ENCODE measurements at regions not wholly inside any gene's neighbourhood (a gene's known extent, or its start where the extent isn't known, plus 50 kb on each side); places are given as distances from the start of the nearest gene placed in this dataset.

DNA sequence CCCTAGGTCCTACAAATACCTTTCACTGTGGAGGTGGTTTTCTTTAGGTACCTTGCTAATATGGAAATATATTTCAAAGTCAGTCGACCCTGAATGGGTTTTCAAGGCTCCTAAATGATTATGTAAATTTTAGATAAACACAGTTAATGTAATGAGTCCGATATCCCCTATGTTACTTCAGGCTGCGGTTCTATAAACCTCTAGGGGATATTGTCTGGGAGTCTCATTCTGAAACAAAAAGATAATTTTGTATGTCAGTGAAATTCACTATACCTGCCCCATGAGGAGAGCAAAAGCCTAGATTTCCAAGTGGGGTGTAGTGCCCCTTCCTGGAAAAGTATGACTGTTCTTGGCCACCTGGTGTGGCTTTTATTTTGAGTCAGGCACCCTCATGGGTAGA is 377.3 kb downstream of the ICE1 start:
- intact Hi-C loops (cut with micrococcal nuclease; ENCODE audit: unreplicated experiment) = no loop called here
- H3K27ac ChIP-seq (ENCODE audit: low read depth, low read length, poor library complexity, severe bottlenecking) = no peak overlapping the region
- BruUV-seq (replicated peaks) = no TSS peak
- no peaks in the 10 kb centered on the region for H3K36me3 ChIP-seq (ENCODE audit: insufficient read depth, low read length, poor library complexity, severe bottlenecking)
- CTCF ChIA-PET = no interaction called here
- H3K4me3 ChIP-seq (ENCODE audit: low read depth, low read length, poor library complexity, severe bottlenecking) = no peak overlapping the region
- no peaks in the 10 kb centered on the region for H3K9me3 ChIP-seq (ENCODE audit: low read depth, low read length, poor library complexity, severe bottlenecking)
- no peaks in the 10 kb centered on the region for H3K4me1 ChIP-seq (ENCODE audit: insufficient read depth, low read length, poor library complexity, severe bottlenecking)
- POLR2A ChIA-PET (ENCODE audit: low non-redundant PET) = no interaction called here
- peaks cover 41% of the 10 kb centered on the region for H3K27me3 ChIP-seq (replicated peaks; ENCODE audit: insufficient read depth, low read depth, low read length, poor library complexity)
- TF ChIP-seq EZH2 (IDR thresholded peaks at IDR 0.05; ENCODE audit: borderline replicate concordance, low read depth, low read length, poor library complexity, severe bottlenecking) = no peak
- TF ChIP-seq, protein P1, sequence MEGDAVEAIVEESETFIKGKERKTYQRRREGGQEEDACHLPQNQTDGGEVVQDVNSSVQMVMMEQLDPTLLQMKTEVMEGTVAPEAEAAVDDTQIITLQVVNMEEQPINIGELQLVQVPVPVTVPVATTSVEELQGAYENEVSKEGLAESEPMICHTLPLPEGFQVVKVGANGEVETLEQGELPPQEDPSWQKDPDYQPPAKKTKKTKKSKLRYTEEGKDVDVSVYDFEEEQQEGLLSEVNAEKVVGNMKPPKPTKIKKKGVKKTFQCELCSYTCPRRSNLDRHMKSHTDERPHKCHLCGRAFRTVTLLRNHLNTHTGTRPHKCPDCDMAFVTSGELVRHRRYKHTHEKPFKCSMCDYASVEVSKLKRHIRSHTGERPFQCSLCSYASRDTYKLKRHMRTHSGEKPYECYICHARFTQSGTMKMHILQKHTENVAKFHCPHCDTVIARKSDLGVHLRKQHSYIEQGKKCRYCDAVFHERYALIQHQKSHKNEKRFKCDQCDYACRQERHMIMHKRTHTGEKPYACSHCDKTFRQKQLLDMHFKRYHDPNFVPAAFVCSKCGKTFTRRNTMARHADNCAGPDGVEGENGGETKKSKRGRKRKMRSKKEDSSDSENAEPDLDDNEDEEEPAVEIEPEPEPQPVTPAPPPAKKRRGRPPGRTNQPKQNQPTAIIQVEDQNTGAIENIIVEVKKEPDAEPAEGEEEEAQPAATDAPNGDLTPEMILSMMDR (conservative IDR thresholded peaks at IDR 0.05; ENCODE audit: low read depth, low read length) = no peak
- no peak for DNase-seq (ENCODE audit: low spot score)

DNA sequence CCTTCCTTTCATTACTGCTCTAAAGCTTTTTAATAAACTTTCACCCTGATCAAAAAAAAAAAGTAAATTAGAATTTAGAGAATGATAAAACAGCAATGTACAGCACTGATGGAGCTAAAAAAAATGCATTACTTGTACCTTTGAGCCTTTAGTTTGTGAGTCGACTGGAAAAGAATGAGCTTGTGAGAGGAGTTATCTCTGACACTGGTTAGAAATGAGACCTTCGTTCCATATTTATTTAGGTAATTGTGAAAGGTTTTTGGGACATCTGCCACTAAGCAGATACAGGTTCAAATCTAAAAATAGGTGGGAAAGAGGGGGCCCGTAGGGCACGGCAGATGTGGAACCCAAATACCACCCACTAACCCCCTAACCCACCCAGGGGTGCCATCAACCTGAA is 376.8 kb downstream of the ICE1 start:
- Histone ChIP-seq H3K4me1 (ENCODE audit: insufficient read depth, low read length, poor library complexity, severe bottlenecking) (no peaks in the 10 kb centered on the region), H3K36me3 (ENCODE audit: insufficient read depth, low read length, poor library complexity, severe bottlenecking) (no peaks in the 10 kb centered on the region), H3K27me3 (replicated peaks; ENCODE audit: insufficient read depth, low read depth, low read length, poor library complexity) (peaks cover 43% of the 10 kb centered on the region), H3K4me3 (ENCODE audit: low read depth, low read length, poor library complexity, severe bottlenecking) (no peak overlapping the region), H3K27ac (ENCODE audit: low read depth, low read length, poor library complexity, severe bottlenecking) (no peak overlapping the region), H3K9me3 (ENCODE audit: low read depth, low read length, poor library complexity, severe bottlenecking) (no peaks in the 10 kb centered on the region)
- TF ChIP-seq EZH2 (IDR thresholded peaks at IDR 0.05; ENCODE audit: borderline replicate concordance, low read depth, low read length, poor library complexity, severe bottlenecking) = no peak
- TF ChIP-seq, protein P1 (conservative IDR thresholded peaks at IDR 0.05; ENCODE audit: low read depth, low read length) = no peak
- DNase-seq (ENCODE audit: low spot score) = no peak
- intact Hi-C loops (cut with micrococcal nuclease; ENCODE audit: unreplicated experiment) = no loop called here
- CTCF ChIA-PET = interaction anchor here (0.7 kb wide), 1 partner anchor 458 kb away, joined by 3 read pairs; no protein-coding TSS in a partner anchor
- POLR2A ChIA-PET (ENCODE audit: low non-redundant PET) = no interaction called here
- BruUV-seq (replicated peaks) = no TSS peak

DNA sequence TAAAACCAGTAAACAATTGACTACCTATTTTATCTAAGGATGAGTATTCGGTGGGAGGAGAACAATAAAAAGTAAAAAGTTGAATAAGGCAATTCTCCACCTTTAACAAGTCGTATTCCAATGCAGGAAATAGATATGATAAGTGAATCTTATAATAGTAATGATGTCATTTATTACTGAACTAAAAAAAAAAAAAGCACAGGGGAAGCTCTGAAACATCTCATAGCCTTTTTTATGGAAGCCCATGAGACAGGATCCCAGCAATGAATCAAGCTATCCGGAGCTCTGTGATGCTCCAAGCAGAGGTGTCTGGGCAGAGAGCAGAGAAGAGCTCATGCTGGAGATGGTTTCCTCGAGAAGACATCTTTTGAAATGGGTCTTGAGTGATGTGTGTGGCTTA is 376.0 kb downstream of the ICE1 start:
- Histone ChIP-seq H3K27me3 (replicated peaks; ENCODE audit: insufficient read depth, low read depth, low read length, poor library complexity) (peaks cover 49% of the 10 kb centered on the region), H3K27ac (ENCODE audit: low read depth, low read length, poor library complexity, severe bottlenecking) (no peak overlapping the region), H3K4me3 (ENCODE audit: low read depth, low read length, poor library complexity, severe bottlenecking) (no peak overlapping the region), H3K36me3 (ENCODE audit: insufficient read depth, low read length, poor library complexity, severe bottlenecking) (no peaks in the 10 kb centered on the region), H3K4me1 (ENCODE audit: insufficient read depth, low read length, poor library complexity, severe bottlenecking) (no peaks in the 10 kb centered on the region), H3K9me3 (ENCODE audit: low read depth, low read length, poor library complexity, severe bottlenecking) (no peaks in the 10 kb centered on the region)
- POLR2A ChIA-PET (ENCODE audit: low non-redundant PET) = no interaction called here
- DNase-seq (ENCODE audit: low spot score) = no peak
- BruUV-seq (replicated peaks) = no TSS peak
- TF ChIP-seq, protein P1 (conservative IDR thresholded peaks at IDR 0.05; ENCODE audit: low read depth, low read length) = no peak
- TF ChIP-seq EZH2 (IDR thresholded peaks at IDR 0.05; ENCODE audit: borderline replicate concordance, low read depth, low read length, poor library complexity, severe bottlenecking) = no peak
- CTCF ChIA-PET = interaction anchor here (0.7 kb wide), 1 partner anchor 459 kb away, joined by 3 read pairs; no protein-coding TSS in a partner anchor
- intact Hi-C loops (cut with micrococcal nuclease; ENCODE audit: unreplicated experiment) = no loop called here
